Keratinocyte (primary cell): ENCODE measurements at regions not wholly inside any gene's neighbourhood (a gene's known extent, or its start where the extent isn't known, plus 50 kb on each side); places are given as distances from the start of the nearest gene placed in this dataset.

ENCODE experiments used
- DNase-seq: peaks from one replicate; pipeline ENCODE4 v3.0.0-alpha.2; 2011; ENCODE audit warnings: low read depth, missing footprints, low spot score
- FAIRE-seq: peaks from 2 replicates; lab custom pipeline; 2011; peaks lifted over from hg19 to GRCh38; lab: Jason Lieb, UNC
- H2AFZ ChIP-seq: 2 replicates; pipeline ENCODE4 v1.6.0; 2012; ENCODE audit warnings: low read length, control low read depth, inconsistent platforms; ENCODE audit not compliant: control insufficient read depth
- H3K27ac ChIP-seq: 2 replicates; pipeline ENCODE4 v1.5.1; 2011; ENCODE audit warnings: low read length; ENCODE audit not compliant: control insufficient read depth, insufficient read depth
- H3K27me3 ChIP-seq: 3 replicates; pipeline ENCODE4 v1.6.0; 2011; ENCODE audit warnings: low read length; ENCODE audit not compliant: control insufficient read depth, insufficient read depth; ENCODE audit errors: extremely low read depth
- H3K36me3 ChIP-seq, 2 experiments: 2 replicates in 1 of 2; 3 replicates in 1 of 2; pipeline ENCODE4 v1.5.1; 2011; ENCODE audit warnings: low read length in 2 of 2, mild to moderate bottlenecking in 1 of 2; ENCODE audit not compliant: control insufficient read depth in 2 of 2, insufficient read depth in 2 of 2; ENCODE audit errors: extremely low read depth in 1 of 2
- H3K4me1 ChIP-seq: 3 replicates; pipeline ENCODE4 v1.5.1; 2011; ENCODE audit warnings: low read length; ENCODE audit not compliant: control insufficient read depth, insufficient read depth; ENCODE audit errors: extremely low read depth
- H3K4me2 ChIP-seq: 3 replicates; pipeline ENCODE4 v1.6.0; 2011; ENCODE audit warnings: low read depth, low read length; ENCODE audit not compliant: control insufficient read depth, insufficient read depth; ENCODE audit errors: extremely low read depth
- H3K4me3 ChIP-seq, 3 experiments: fragments of 200-600 bp in 1 of 3; sonication (generic) in 1 of 3; 2 replicates in 2 of 3; 3 replicates in 1 of 3; pipeline ENCODE4 v1.5.1; 2011 to 2016; ENCODE audit warnings: low read length in 3 of 3, mild to moderate bottlenecking in 3 of 3, control low read depth in 2 of 3, inconsistent platforms in 1 of 3, low read depth in 1 of 3, mixed read lengths in 1 of 3, mixed run types in 1 of 3, moderate library complexity in 1 of 3; ENCODE audit not compliant: control insufficient read depth in 2 of 3, insufficient read depth in 2 of 3; ENCODE audit errors: extremely low read depth in 1 of 3
- H3K79me2 ChIP-seq: 2 replicates; pipeline ENCODE4 v1.6.0; 2012; ENCODE audit warnings: low read length; ENCODE audit not compliant: control insufficient read depth, insufficient read depth
- H3K9ac ChIP-seq: 3 replicates; pipeline ENCODE4 v1.6.0; 2011; ENCODE audit warnings: low read length; ENCODE audit not compliant: control insufficient read depth, insufficient read depth; ENCODE audit errors: extremely low read depth
- H3K9me1 ChIP-seq: 3 replicates; pipeline ENCODE4 v1.6.0; 2011; ENCODE audit warnings: low read length; ENCODE audit not compliant: control insufficient read depth, insufficient read depth; ENCODE audit errors: extremely low read depth
- H3K9me3 ChIP-seq: 2 replicates; pipeline ENCODE4 v1.5.1; 2012; ENCODE audit warnings: low read depth, low read length; ENCODE audit not compliant: control insufficient read depth
- H4K20me1 ChIP-seq: 3 replicates; pipeline ENCODE4 v1.6.0; 2011; ENCODE audit warnings: low read length; ENCODE audit not compliant: control insufficient read depth, insufficient read depth; ENCODE audit errors: extremely low read depth
- EZH2 ChIP-seq: IDR thresholded peaks from one replicate; pipeline ENCODE4 v1.6.1; 2012; ENCODE audit warnings: inconsistent platforms, mild to moderate bottlenecking, low read length, moderate library complexity
- dilution Hi-C: fragments of 300-500 bp; cut with MboI; formaldehyde crosslinking; loops from one replicate; pipeline ENCODE4 v1.7.0; 2020; ENCODE audit warnings: low sequenced_read_pairs; ENCODE audit not compliant: extremely low pct_ligation_motif_present
- TF ChIP-seq, protein P1 (sequence below), 3 experiments: IDR thresholded peaks in 1 of 3; conservative IDR thresholded peaks in 1 of 3; optimal IDR thresholded peaks in 1 of 3; 2 replicates in 2 of 3; 3 replicates in 1 of 3; pipeline versions ENCODE3 to v1.5.1; 2011; ENCODE audit warnings: low read length in 3 of 3, mild to moderate bottlenecking in 3 of 3, moderate library complexity in 2 of 3, control low read depth in 1 of 3, inconsistent platforms in 1 of 3; ENCODE audit not compliant: insufficient read depth in 2 of 3; ENCODE audit errors: extremely low read depth in 1 of 3

- H3K27ac ChIP-seq = no peak overlapping the region
- no peaks in the 10 kb centered on the region for H3K4me1 ChIP-seq
- TF ChIP-seq, protein P1, sequence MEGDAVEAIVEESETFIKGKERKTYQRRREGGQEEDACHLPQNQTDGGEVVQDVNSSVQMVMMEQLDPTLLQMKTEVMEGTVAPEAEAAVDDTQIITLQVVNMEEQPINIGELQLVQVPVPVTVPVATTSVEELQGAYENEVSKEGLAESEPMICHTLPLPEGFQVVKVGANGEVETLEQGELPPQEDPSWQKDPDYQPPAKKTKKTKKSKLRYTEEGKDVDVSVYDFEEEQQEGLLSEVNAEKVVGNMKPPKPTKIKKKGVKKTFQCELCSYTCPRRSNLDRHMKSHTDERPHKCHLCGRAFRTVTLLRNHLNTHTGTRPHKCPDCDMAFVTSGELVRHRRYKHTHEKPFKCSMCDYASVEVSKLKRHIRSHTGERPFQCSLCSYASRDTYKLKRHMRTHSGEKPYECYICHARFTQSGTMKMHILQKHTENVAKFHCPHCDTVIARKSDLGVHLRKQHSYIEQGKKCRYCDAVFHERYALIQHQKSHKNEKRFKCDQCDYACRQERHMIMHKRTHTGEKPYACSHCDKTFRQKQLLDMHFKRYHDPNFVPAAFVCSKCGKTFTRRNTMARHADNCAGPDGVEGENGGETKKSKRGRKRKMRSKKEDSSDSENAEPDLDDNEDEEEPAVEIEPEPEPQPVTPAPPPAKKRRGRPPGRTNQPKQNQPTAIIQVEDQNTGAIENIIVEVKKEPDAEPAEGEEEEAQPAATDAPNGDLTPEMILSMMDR (optimal IDR thresholded peaks at IDR 0.05 in 1 of 3, IDR thresholded peaks at IDR 0.05 in 1 of 3, conservative IDR thresholded peaks at IDR 0.05 in 1 of 3; ENCODE audit: extremely low read depth in 1 of 3, insufficient read depth in 2 of 3, low read length in 3 of 3) = no peak
- TF ChIP-seq EZH2 = no peak
- peaks cover 4% of the 10 kb centered on the region for H3K27me3 ChIP-seq
- DNase-seq (no peak), FAIRE-seq (no peak)
- H3K9me1 ChIP-seq = no peaks in the 10 kb centered on the region
- dilution Hi-C loops = no loop called here
- H3K4me3 ChIP-seq = no peak overlapping the region
- H3K9ac ChIP-seq = no peak overlapping the region
- H3K79me2 ChIP-seq = no peaks in the 10 kb centered on the region
- H3K36me3 ChIP-seq = no peaks in the 10 kb centered on the region
- no peak overlapping the region for H2AFZ ChIP-seq
- H4K20me1 ChIP-seq = no peaks in the 10 kb centered on the region
- H3K9me3 ChIP-seq = no peaks in the 10 kb centered on the region
- H3K4me2 ChIP-seq = no peak overlapping the region
These were observed 183.1 kb downstream of the RHOU start for GRCh38 chr1:228918335-228918734.

- no peaks in the 10 kb centered on the region for H4K20me1 ChIP-seq
- no peak overlapping the region for H3K4me3 ChIP-seq
- H2AFZ ChIP-seq = no peak overlapping the region
- dilution Hi-C loops = no loop called here
- no peak overlapping the region for H3K9ac ChIP-seq
- DNase-seq (no peak), FAIRE-seq (no peak)
- H3K4me2 ChIP-seq = no peak overlapping the region
- no peaks in the 10 kb centered on the region for H3K9me3 ChIP-seq
- no peaks in the 10 kb centered on the region for H3K36me3 ChIP-seq
- H3K27me3 ChIP-seq = peaks cover 4% of the 10 kb centered on the region
- no peaks in the 10 kb centered on the region for H3K4me1 ChIP-seq
- H3K27ac ChIP-seq = no peak overlapping the region
- no peaks in the 10 kb centered on the region for H3K79me2 ChIP-seq
- no peaks in the 10 kb centered on the region for H3K9me1 ChIP-seq
- TF ChIP-seq EZH2 = no peak
- TF ChIP-seq, protein P1 (optimal IDR thresholded peaks at IDR 0.05 in 1 of 3, IDR thresholded peaks at IDR 0.05 in 1 of 3, conservative IDR thresholded peaks at IDR 0.05 in 1 of 3; ENCODE audit: extremely low read depth in 1 of 3, insufficient read depth in 2 of 3, low read length in 3 of 3) = no peak
These were observed 184.6 kb downstream of the RHOU start for GRCh38 chr1:228919914-228920313.
